IMR-90 (cell line): ENCODE measurements at regions not wholly inside any gene's neighbourhood (a gene's known extent, or its start where the extent isn't known, plus 50 kb on each side); places are given as distances from the start of the nearest gene placed in this dataset.

Experiments
- ATAC-seq: fragments of 200-7000 bp; cut with Tn5 transposase; 2 replicates; pipeline ENCODE4 v1.9.1; 2020; ENCODE audit warnings: low read depth, mild to moderate bottlenecking, moderate library complexity
- BruUV-seq: library from RNA; stranded (reverse); fragments of 400-500 nt; replicated peaks from 2 replicates; lab custom pipeline; 2021; lab: Mats Ljungman, UMichigan
- CTCF ChIA-PET: fragments of 300-600 bp; formaldehyde crosslinking; extraction: SDS; loops from one replicate; lab custom pipeline; 2021; ENCODE audit warnings: antibody characterized with exemption; lab: Yijun Ruan, JAX
- POLR2A ChIA-PET: fragments of 300-600 bp; sonication (Branson Sonifier 250); formaldehyde crosslinking; loops from one replicate; lab custom pipeline; 2022; ENCODE audit warnings: antibody characterized with exemption; ENCODE audit not compliant: unreplicated experiment; lab: Charles Lee
- DNase-seq: peaks from one replicate; pipeline ENCODE4 v3.0.0; 2013
- H2AFZ ChIP-seq: replicated peaks from 2 replicates; pipeline ENCODE3; 2013; ENCODE audit warnings: low read length, mild to moderate bottlenecking; ENCODE audit not compliant: poor library complexity
- H2AK5ac ChIP-seq: 2 replicates; pipeline ENCODE4 v1.6.1; 2013; ENCODE audit warnings: low read depth, low read length, inconsistent platforms
- H2AK9ac ChIP-seq: replicated peaks from 2 replicates; pipeline ENCODE3; 2013; ENCODE audit warnings: mild to moderate bottlenecking, low read depth, low read length, moderate library complexity; ENCODE audit not compliant: poor library complexity
- H2BK120ac ChIP-seq: 2 replicates; pipeline ENCODE4 v1.6.1; 2013; ENCODE audit warnings: low read depth, low read length, inconsistent platforms
- H2BK15ac ChIP-seq: 3 replicates; pipeline ENCODE4 v1.6.1; 2013; ENCODE audit warnings: low read depth, low read length, inconsistent platforms
- H2BK20ac ChIP-seq: 2 replicates; pipeline ENCODE4 v1.6.1; 2013; ENCODE audit warnings: low read depth, mild to moderate bottlenecking, inconsistent platforms, low read length, moderate library complexity
- H2BK5ac ChIP-seq: 2 replicates; pipeline ENCODE4 v1.6.1; 2013; ENCODE audit warnings: mild to moderate bottlenecking, low read depth, low read length, inconsistent platforms; ENCODE audit not compliant: poor library complexity, severe bottlenecking
- H3K14ac ChIP-seq: replicated peaks from 2 replicates; pipeline ENCODE4 v1.6.1; 2013; ENCODE audit warnings: low read depth, low read length, inconsistent platforms
- H3K18ac ChIP-seq: 2 replicates; pipeline ENCODE4 v1.6.1; 2013; ENCODE audit warnings: low read depth, low read length, control low read depth
- H3K23ac ChIP-seq: 2 replicates; pipeline ENCODE4 v1.6.1; 2013; ENCODE audit warnings: low read depth, low read length, inconsistent platforms
- H3K27ac ChIP-seq: 2 replicates; pipeline ENCODE4 v1.5.1; 2013; ENCODE audit warnings: mild to moderate bottlenecking, control low read depth, low read length; ENCODE audit not compliant: insufficient read depth
- H3K27me3 ChIP-seq: 2 replicates; pipeline ENCODE4 v1.6.1; 2013; ENCODE audit warnings: low read length; ENCODE audit not compliant: control insufficient read depth, insufficient read depth
- H3K36me3 ChIP-seq: 2 replicates; pipeline ENCODE4 v1.6.1; 2013; ENCODE audit warnings: low read length, mixed read lengths; ENCODE audit not compliant: control insufficient read depth, insufficient read depth
- H3K4ac ChIP-seq: 2 replicates; pipeline ENCODE4 v1.6.1; 2013; ENCODE audit warnings: low read depth, low read length, inconsistent platforms
- H3K4me1 ChIP-seq: 2 replicates; pipeline ENCODE4 v1.6.1; 2013; ENCODE audit warnings: low read length, mixed read lengths; ENCODE audit not compliant: control insufficient read depth, insufficient read depth
- H3K4me2 ChIP-seq: 2 replicates; pipeline ENCODE4 v1.6.1; 2013; ENCODE audit warnings: low read depth, mild to moderate bottlenecking, control low read depth, low read length, moderate library complexity
- H3K4me3 ChIP-seq: 2 replicates; pipeline ENCODE4 v1.5.1; 2013; ENCODE audit warnings: low read depth, mild to moderate bottlenecking, control low read depth, low read length, moderate library complexity; ENCODE audit not compliant: insufficient read depth
- H3K56ac ChIP-seq: 2 replicates; pipeline ENCODE4 v1.6.1; 2013; ENCODE audit warnings: low read length, inconsistent platforms; ENCODE audit not compliant: insufficient read depth; ENCODE audit errors: extremely low read depth
- H3K79me1 ChIP-seq, 2 experiments: 2 replicates each; pipeline ENCODE4 v1.6.1; 2013; ENCODE audit warnings: low read length in 2 of 2, inconsistent platforms in 1 of 2, low read depth in 1 of 2
- H3K9ac ChIP-seq: 2 replicates; pipeline ENCODE4 v1.6.1; 2013; ENCODE audit warnings: low read depth, low read length, control low read depth
- H3K9me1 ChIP-seq: 2 replicates; pipeline ENCODE4 v1.6.1; 2013; ENCODE audit warnings: low read length, inconsistent platforms; ENCODE audit not compliant: insufficient read depth
- H3K9me3 ChIP-seq: 2 replicates; pipeline ENCODE4 v1.6.1; 2013; ENCODE audit warnings: low read length; ENCODE audit not compliant: control insufficient read depth, insufficient read depth
- H4K20me1 ChIP-seq: 2 replicates; pipeline ENCODE4 v1.6.1; 2013; ENCODE audit warnings: low read length, inconsistent platforms; ENCODE audit not compliant: insufficient read depth
- H4K5ac ChIP-seq: 2 replicates; pipeline ENCODE4 v1.6.1; 2013; ENCODE audit warnings: mild to moderate bottlenecking, low read depth, low read length, control low read depth
- H4K8ac ChIP-seq, 2 experiments: 2 replicates each; pipeline ENCODE4 v1.6.1; 2013; ENCODE audit warnings: low read depth in 2 of 2, low read length in 2 of 2, control low read depth in 1 of 2, inconsistent platforms in 1 of 2
- H4K91ac ChIP-seq: 2 replicates; pipeline ENCODE4 v1.6.1; 2013; ENCODE audit warnings: low read depth, low read length, inconsistent platforms; ENCODE audit not compliant: insufficient read depth
- MAZ ChIP-seq: IDR thresholded peaks from 2 replicates; pipeline ENCODE4 v1.6.1; 2012; ENCODE audit warnings: low read depth, mild to moderate bottlenecking, low read length, improper control_type of control experiment, moderate library complexity, borderline replicate concordance
- MXI1 ChIP-seq: IDR thresholded peaks from 2 replicates; pipeline ENCODE4 v1.6.1; 2012; ENCODE audit warnings: low read depth, mild to moderate bottlenecking, low read length, moderate library complexity, borderline replicate concordance
- NFE2L2 ChIP-seq: fragments of 150-350 bp; IDR thresholded peaks from 2 replicates; pipeline ENCODE4 v1.6.1; 2016; ENCODE audit warnings: low read depth, mild to moderate bottlenecking, low read length
- WGBS, 2 experiments: methylation state at CpG; one replicate each; pipeline versions ENCODE4 v1.1.5 to v1.1.7; 2013; ENCODE audit warnings: missing lambda C conversion rate in 2 of 2; ENCODE audit not compliant: insufficient read length in 1 of 2; ENCODE audit errors: extremely low coverage in 2 of 2; 5-methylcytosine and 5-hydroxymethylcytosine counted together
- dilution Hi-C: fragments of 300-500 bp; cut with HindIII; formaldehyde crosslinking; loops from one replicate; pipeline ENCODE4 v1.14.3; 2018; ENCODE audit warnings: low sequenced_read_pairs; ENCODE audit not compliant: unreplicated experiment
- in situ Hi-C: fragments of 300-500 bp; cut with MboI; formaldehyde crosslinking; loops from 3 replicates; pipeline ENCODE4 v1.14.3; 2019; ENCODE audit warnings: low sequenced_read_pairs, inconsistent platforms, mixed read lengths
- intact Hi-C: fragments of 100-400 bp; cut with micrococcal nuclease; formaldehyde crosslinking; loops from 2 replicates; pipeline ENCODE4 v1.10.0; 2022
- TF ChIP-seq, protein P1 (sequence below): fragments of 150-350 bp; IDR thresholded peaks from 2 replicates; pipeline ENCODE4 v1.6.1; 2017; ENCODE audit warnings: mild to moderate bottlenecking, antibody characterized with exemption, low read length, low read depth
- TF ChIP-seq, protein P2 (sequence below): fragments of 150-350 bp; IDR thresholded peaks from 2 replicates; pipeline ENCODE4 v1.6.1; 2016; ENCODE audit warnings: low read depth, mild to moderate bottlenecking, low read length, moderate library complexity, borderline replicate concordance

DNA sequence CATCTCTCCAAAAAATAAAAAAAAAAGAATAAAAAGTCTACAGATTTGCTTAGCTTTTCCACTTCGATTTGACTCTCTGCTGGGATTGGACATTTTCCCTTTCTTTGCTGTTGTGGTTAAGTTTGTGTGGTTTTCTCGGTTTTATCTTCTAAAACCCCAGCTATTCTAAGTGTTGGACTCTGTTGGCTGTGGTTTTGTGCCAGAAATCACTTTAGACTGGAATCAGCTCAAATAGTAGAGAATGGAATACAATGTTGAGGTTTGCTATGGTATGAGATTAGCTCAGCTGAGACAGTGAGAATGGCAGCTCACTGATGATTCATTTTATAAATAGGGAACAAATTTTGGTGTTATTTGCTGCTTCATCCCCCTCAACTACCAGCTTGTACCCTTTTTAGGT is 116.0 kb downstream of the BUB3 start:
- no peaks in the 10 kb centered on the region; the same call in 1 of the 2 replicates for H3K27me3 ChIP-seq
- dilution Hi-C loops (no loop called here), in situ Hi-C loops (no loop called here), intact Hi-C loops (no loop called here)
- BruUV-seq: no TSS peak
- H3K79me1 ChIP-seq: no peaks in the 10 kb centered on the region
- TF ChIP-seq, protein P1, sequence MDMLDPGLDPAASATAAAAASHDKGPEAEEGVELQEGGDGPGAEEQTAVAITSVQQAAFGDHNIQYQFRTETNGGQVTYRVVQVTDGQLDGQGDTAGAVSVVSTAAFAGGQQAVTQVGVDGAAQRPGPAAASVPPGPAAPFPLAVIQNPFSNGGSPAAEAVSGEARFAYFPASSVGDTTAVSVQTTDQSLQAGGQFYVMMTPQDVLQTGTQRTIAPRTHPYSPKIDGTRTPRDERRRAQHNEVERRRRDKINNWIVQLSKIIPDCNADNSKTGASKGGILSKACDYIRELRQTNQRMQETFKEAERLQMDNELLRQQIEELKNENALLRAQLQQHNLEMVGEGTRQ: no peak
- TF ChIP-seq MAZ (no peak), NFE2L2 (no peak), MXI1 (no peak)
- TF ChIP-seq, protein P2, sequence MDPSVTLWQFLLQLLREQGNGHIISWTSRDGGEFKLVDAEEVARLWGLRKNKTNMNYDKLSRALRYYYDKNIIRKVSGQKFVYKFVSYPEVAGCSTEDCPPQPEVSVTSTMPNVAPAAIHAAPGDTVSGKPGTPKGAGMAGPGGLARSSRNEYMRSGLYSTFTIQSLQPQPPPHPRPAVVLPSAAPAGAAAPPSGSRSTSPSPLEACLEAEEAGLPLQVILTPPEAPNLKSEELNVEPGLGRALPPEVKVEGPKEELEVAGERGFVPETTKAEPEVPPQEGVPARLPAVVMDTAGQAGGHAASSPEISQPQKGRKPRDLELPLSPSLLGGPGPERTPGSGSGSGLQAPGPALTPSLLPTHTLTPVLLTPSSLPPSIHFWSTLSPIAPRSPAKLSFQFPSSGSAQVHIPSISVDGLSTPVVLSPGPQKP: no peak
- no peak overlapping the region for H4K8ac ChIP-seq
- no peak overlapping the region for H2BK15ac ChIP-seq
- no peak overlapping the region for H3K14ac ChIP-seq
- POLR2A ChIA-PET: no interaction called here
- peak; percentile 25 for DNase-seq
- no peak overlapping the region for H3K18ac ChIP-seq
- no peaks in the 10 kb centered on the region for H3K4me1 ChIP-seq
- no peak overlapping the region for H3K27ac ChIP-seq
- no peak overlapping the region for H2AFZ ChIP-seq
- H4K91ac ChIP-seq: no peak overlapping the region
- WGBS, 2 experiments: no CpG with 5 or more reads among the region's 2 CpGs
- H3K9ac ChIP-seq: no peak overlapping the region
- H4K20me1 ChIP-seq: no peaks in the 10 kb centered on the region
- no peak for ATAC-seq
- no peak overlapping the region for H3K4me3 ChIP-seq
- H2AK5ac ChIP-seq: no peak overlapping the region
- H3K56ac ChIP-seq: no peak overlapping the region
- no peak overlapping the region for H2AK9ac ChIP-seq
- H3K9me1 ChIP-seq: no peaks in the 10 kb centered on the region
- no peak overlapping the region for H3K4ac ChIP-seq
- no peak overlapping the region for H4K5ac ChIP-seq
- no peak overlapping the region for H3K4me2 ChIP-seq
- CTCF ChIA-PET: no interaction called here
- H3K23ac ChIP-seq: no peak overlapping the region
- H3K9me3 ChIP-seq: peaks cover 5% of the 10 kb centered on the region; the same call in 1 of the 2 replicates
- no peaks in the 10 kb centered on the region for H3K36me3 ChIP-seq
- H2BK120ac ChIP-seq: no peak overlapping the region
- H2BK20ac ChIP-seq: no peak overlapping the region
- no peak overlapping the region for H2BK5ac ChIP-seq
